Bone marrow (tissue), 2 donors: ENCODE measurements at regions not wholly inside any gene's neighbourhood (a gene's known extent, or its start where the extent isn't known, plus 50 kb on each side); places are given as distances from the start of the nearest gene placed in this dataset.

Experiments
- DNase-seq, 2 donors: peaks; one replicate each; lab custom pipeline; 2025; lab: John Stamatoyannopoulos, UW

DNA sequence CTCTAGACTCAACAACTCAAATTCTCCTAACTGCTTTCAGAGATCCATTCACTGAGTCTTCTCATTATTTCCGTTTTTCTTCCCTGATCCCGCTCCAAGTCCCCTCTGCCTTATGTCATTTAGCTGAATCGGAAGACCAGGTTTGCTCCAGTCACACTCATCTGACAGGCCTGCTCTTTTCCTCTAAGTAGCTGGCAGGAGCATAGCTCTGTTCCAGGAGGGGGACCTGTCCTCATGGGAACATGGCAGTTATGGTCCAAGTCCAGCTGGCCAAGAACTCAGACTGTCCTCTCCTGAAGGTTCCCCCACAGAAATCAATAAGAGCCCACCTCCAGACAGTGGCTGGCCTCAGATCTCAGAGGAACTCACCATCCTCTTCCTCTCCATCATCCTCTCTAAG, 130.9 kb upstream of the SERP2 start:
- DNase-seq, result no peak

DNA sequence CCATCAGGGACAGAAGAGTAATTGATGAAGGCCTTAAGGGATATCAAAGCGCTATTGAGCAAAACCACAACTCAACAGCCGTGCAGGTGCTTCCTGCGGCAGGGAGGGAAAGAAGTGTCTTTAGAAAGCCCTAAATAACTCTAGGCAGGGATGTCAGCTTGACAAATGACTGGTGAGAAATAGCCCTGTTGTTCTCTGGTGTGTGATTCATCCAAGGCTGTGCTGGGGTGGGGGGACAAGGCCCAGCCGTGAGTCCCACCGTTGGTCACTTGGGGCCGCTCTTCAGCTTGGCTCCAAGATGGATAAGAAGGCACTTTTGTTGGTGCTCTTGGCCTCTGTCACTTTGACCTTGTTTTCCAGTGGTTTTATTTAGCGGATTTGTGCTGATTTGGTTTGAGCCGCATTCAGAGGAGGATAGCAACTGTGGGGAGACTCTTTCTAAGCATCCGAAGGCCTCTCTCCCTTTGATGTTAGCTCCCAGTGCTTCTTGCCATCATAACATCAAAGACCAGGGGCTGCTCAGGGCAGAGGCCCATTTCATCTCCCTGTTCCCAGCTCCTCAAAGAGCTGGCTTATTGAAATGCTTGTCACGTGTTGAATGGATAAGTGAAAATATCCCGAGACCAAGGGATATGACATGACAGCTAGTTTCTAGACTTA, 130.3 kb upstream of the SERP2 start:
- peak in 1 of 2 donors; percentile 99 for DNase-seq

DNA sequence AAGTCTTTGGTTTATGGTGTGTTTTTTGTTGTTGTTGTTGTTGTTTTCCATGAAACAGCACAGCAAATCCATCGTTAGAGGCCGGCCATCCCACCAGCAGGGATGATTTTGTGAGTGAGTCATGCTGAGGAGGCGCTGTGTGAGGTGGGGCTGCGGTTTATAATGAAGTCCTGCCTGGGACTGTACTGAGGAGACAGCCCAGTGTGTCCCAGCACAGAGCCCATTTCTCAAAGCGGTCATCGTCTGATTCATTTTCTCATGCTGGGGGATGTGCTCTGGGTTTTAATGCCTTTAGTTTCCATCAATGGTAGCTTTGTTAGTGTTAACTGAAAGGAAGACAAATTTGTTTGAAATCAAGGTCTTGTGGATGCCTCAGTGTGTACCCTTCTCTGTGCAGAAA, 129.3 kb upstream of the SERP2 start:
- no peak for DNase-seq

DNA sequence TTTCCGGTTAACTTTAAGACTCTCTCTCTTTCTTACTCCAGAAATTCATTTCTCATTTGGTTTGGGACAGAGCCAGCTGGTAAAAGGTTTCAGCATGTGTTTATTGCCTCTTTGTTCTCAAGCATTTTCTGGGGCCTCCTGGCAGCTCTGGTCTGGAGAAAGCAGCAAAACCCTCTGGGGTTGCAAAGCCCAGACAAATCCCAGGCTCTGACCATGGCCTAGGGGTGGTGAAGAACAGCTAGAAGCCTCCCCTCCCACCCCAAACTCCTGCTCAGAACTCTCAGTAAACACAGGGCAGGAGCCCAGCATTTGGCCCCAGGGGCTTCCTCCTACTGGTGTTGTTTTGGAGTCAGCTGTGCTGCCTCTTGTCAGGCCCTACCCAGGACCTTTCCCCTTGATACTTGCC, 124.2 kb upstream of the SERP2 start:
- no peak for DNase-seq

DNA sequence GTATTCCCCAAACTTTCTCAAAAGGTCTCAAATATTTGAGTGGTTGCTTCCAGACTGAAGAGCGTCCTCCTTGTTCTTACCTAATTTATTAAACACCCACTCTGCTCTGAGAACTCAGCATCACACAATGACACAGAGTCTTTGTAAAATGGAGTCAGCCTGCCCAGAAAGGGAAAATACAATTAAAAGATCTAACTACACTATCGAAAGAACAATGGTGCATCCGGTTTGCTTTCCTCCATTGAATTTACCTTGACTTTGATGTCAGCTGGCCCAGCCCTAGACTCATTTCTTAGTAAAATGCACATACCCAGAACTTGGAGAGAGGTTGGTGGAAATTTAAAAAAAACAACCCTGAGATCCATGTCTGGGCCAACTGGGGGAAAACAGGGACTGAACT, 120.7 kb upstream of the SERP2 start:
- no peak for DNase-seq

DNA sequence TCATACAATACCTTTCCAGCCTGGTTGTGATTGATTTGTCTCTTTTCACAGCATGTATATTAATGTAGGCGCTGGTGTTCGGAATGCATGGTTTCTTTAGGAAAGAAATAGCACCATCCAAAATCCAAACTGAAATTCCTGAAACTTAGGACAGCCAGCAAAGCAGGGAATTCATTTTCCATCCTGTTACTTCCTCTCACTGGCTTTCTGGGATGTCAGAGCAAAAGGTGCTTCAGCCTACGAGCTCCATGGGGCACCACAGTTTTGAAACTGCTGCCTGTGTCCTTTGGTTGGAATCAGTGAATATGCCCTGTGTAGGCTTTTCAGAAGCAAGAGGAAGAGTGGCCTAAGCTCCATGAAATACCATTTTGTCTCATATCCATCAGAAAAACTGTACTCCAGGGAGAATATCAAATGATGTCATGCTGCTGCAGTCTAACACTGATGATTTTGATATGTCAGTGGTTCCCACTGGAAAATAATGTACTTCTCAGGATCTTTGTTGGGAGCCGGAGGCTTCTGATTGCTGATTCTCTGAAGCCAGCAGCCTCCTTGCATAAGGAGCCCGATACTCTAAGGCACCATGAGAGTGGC, 117.8 kb upstream of the SERP2 start:
- no peak for DNase-seq

DNA sequence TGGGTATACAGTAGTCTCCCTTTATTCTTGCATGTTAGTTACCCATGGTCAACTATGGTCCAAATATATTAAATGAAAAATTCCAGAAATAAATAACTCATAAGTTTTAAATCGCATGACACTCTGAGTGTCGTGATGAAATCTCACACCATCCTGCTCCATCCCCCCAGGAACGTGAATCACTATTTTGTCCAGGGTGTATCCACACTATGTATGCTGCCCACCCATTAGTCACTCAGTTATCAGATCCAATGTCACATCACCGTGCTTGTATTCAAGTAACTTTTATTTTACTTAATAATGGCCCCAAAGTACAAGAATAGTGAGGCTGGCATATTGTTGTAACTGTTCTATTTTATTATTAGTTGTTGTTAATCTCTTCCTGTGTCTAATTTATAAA, 115.8 kb upstream of the SERP2 start:
- no peak for DNase-seq

DNA sequence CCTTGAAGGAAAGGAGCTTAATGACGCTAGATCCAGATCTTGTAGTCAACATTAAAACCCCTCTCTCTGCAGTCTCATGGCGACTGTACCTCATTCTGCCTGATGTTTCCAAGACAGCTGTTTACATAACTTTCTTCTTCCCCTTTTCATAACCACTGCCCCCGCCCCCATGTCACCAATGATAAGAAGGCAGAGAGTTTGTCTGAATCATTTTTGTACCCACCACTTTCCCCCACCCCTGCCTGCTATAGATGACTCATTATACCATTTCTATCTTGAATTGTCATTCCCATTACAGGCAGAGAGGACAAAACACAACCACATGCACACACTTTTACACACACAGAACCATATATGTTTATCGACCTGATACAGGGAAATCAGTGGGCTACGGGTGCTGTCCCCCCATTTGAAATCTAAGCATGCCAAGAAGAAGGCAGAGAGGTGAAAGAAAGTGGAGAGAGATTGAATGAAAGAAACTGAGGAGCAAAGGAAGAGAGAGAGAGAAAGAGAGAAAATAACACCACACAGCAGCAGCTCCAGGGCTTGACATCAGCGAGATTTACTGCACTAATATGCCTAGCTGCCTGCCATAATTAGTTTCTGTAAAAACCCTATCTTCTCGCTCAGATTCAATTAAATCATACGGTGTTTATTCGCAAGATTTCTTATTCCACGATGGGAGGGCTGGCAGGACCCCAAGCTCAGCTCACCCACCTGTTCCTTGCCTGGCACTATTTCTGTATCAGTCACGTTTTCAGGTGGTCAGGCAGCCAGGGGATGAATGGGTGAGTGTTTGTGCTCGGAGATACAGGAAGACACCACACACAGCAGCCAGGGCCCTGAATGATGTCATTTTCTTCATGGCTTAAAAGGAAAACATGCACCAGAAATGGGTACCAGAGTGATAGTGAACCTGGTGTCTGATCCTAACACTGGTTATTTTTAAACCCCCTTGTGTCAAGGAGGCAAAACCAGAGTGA, 114.3 kb upstream of the SERP2 start:
- peak; percentile 43 to 99 for DNase-seq

DNA sequence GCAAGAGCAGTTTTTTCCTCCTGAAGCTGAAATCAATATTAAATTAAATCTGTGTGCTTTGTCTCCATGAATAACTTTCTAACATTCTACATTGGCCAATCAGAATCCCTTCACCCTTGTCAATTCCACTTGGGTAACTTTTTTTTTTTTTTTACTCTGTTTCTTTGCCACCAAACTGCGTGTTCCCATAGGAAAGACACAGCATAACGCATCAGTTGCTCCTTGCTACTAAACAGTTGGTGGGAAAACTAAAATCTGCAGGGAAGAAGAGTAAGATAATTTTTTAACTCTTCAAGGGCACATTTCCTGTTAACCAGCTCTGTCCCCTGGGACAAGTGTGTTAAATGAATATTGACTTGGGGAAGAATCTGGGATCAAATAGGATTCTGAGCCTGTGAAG, 113.3 kb upstream of the SERP2 start:
- DNase-seq, result no peak

DNA sequence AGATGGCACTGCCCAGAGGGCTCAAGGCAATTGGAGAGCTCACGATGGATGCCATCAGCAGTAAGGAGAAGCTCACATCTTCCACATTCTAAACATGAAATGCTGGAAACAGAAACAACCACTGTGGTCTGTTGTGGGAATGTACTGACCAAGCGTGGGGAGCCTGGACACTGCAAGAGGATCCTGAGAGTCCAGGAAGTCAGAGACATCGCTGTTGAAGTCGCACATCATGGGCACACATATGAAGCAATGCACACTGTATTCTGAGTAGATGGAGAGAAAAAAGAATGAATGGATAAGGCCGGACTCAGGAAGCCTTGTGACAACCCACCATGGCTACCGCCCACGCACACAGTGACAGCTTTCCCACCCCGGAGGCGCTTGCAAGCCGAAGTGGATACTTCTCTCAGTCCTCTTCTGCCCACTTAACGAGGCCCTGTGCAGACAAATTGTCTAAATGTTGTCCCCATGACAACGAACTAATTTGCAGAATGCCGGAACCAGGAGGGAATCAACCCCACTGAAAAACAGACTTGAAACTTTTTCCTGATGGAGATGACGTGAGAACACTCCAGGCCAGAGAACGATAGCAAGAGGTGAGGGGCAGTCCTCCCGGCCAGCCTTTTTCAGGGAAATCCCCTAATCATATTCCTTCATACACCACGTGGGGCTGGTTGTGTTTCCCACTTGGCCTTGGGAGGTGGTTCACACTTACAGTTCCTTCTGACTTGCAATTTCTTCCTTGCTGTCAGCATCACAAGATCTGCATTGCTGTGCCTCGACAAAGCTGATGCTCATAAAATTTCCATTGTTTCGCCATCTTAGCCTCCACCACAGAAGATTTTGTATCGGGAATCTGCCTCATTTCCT, 109.6 kb upstream of the SERP2 start:
- no peak for DNase-seq

DNA sequence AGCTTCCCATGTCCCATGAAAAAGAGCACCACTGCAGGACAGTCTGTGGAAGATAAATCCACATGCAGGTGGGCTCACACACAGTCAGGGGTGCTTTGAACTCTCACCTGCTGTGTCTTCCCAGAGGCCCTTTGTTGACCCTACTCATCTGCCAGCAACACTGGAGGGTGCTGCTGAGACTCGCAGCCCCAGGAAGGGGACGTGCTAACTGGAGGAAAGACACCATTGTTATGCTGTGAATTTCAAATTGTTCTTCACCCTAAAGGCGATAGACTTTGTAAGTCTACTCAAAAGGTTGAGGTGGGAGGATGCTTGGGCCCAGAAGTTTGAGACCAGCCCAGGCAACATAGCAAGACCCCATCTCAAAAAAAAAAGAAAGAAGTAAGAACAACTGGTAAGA, 107.3 kb upstream of the SERP2 start:
- no peak for DNase-seq

DNA sequence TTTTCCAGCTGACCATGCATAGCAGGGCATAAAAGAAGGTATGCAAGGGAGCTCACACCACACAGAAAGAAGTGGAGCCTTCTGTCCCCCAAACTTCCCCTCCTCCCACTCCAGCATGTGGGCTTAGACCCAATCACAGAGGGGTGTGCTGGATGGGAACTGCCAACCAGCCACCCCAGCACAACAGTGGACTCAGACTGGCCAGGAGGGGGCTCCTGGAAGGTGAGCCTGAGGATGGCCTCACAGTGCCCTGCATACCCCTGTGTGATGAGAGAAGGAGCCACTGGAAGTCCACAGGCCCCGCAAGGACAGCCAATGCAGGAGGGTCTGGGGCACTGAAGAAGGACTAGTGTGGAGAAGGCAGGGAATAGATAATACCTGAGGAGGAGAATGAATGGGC, 106.9 kb upstream of the SERP2 start:
- DNase-seq, result no peak

DNA sequence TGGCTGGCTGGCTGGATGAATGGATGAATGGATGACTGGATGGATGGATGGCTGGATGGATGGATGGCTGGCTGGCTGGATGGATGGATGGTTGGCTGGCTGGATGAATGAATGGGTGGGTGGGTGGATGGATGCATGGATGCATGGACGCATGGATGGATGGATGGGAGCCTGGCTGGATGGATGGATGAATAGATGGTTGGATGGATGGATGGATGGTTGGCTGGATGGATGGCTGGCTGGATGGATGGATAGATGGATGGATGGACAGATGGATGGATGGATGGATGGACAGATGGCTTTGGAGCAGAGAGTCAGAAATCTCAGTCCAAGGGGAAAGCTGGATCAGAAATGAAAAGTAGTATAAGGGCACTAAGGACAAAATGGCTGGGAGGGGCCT, 106.4 kb upstream of the SERP2 start:
- no peak for DNase-seq

DNA sequence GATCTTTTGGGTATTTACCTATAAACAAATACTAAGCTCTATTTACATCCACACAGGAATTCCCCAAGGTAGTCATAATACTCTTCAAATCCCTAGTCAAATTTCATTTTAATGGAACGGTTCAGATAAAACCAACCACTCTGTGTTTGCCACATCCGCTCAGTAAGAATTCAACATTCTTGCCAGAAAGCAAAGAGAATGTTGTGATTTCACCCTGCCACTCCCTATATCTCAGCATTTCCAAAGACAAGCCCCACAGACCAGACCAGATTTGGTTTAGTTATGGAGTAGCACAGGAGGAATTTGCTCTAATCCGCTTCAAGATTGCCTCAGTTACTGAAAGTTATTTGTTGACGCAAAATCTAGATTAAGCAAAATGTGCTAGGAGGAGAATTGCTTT, 105.6 kb upstream of the SERP2 start:
- DNase-seq, result no peak

DNA sequence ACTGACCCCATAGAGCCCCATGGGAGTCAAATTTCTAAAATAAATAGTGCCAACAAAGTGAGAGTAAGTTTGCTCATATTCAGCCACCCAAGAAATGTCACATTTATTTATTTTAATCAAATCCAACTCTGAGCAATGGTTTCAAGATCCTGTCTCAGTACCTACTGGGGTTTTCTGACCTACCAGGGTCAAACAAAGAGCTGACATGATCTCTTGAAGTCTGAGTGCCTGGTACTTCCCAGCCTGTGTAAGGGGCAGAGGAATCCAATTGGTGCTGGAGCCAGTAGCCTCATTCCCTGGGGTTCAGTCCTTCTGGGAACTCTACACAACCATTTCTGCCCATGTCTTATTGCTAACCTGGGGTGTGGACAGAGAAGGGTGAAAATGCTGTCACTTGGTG, 104.6 kb upstream of the SERP2 start:
- DNase-seq, result no peak

DNA sequence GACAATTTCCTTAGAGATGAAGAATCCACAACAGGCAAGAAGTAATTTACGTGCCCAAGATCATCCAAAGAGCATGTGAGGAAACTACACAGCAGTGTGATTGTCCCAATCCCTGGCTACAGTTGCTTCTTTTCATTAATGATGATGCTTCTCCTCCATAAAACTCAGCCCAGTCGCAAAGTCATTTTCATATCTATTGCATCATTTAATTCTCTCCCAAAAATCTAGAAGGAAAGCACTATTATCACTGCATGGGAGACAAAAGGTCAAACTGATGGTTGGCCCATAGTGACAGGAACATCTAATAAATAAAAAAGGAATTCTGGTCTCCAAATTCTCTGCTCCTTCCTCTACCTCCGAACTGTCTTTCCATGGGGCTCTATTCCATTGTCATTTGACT, 103.5 kb upstream of the SERP2 start:
- DNase-seq, result no peak

DNA sequence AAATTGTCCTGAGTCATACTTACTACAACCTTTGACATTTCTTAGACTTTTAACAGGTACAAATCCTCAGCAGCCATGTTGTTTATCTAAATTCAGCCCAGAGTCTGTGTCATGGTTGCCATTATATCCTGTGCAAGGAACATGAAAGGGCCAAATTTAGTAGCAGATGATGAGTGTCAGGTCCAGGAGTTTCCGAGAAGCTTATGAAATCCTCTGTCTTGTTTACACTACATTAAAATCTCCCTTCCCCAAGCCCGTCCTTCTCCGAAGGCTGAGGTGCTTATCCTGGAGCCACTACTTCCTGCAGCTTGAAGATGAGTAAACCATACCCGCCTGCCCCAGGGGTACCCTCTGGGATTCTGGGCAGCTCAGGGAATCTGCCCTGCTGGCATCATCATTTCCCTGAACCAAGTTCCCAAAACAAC, 102.6 kb upstream of the SERP2 start:
- no peak for DNase-seq

DNA sequence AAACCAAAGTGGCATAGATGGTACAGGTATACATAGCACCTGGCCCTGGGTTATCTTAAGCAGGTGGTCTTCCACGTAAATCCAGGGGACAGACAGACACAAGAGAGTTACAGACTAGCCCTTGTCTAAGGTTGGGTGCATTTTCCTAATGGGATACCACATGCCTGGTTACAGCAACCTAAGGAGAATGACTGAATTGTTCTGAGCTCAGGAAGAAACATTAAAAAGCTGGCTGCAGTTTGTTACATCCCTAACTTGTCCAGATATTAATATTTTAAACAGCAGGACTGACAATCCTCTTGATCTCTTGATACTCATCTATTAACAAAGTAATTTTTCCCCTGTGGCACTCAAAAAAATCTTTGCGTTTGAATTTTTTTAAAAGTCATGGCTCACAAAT, 102.2 kb upstream of the SERP2 start:
- DNase-seq, result no peak

DNA sequence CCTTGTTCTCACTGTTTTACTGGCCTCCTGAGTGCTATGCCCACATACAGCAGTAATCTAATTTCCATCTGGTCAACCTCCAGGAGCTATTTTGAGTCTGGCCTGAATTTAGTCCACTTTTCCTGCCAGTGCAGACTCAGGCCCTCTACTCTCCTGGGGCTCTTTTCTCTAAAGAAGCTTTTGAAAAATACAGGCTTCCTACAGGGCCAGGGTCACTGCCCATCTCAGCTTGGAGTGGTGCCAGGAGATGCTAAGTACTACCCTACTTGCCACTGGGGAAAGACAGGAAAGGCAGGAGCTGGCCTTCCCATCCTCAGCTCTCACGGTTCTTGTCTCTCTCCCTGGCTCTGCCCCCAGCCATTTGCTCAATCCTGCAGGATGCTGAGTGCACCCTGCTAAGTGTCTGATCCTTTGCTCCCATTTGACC, 101.7 kb upstream of the SERP2 start:
- no peak for DNase-seq

DNA sequence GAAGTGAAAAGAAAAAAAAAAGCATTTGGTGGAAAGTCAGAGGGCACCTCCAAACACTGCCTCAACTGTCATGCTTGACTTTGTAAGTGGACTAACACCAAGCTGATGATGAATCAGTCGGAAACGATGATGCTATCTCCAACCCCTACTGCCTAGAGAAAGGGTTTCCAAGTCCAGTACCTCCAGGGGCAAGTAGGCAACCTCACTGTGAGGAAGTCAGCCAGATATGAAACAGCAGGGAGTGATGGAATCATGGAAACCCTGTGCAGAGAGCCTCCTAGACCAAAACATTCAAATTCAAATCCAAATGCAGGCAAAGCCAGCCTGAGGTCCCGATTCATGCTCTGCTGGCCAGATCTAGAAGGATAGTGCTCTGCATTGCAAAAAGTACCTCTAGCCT, 100.9 kb upstream of the SERP2 start:
- no peak for DNase-seq

DNA sequence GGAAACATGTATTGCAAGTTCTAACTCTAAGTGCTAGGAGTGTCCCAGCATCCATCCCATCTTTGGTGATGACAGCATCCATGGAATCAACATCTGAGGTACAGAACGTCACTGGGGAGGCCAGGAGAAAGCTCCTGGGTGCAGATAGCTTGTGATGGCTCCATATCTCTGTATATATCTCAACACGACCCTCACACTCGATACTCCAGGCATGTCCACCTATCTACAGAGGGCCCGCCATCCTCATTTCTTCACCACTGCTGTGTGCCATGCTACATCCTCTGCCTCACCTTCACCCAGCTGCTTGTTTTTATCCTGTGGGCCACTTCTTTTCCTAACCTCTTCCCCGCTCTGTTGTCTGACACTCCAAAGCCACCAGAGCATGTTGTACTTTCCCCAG, 100.4 kb upstream of the SERP2 start:
- no peak for DNase-seq
